ENCODE measurements at regions not wholly inside any gene's neighbourhood (a gene's known extent, or its start where the extent isn't known, plus 50 kb on each side); places are given as distances from the start of the nearest gene placed in this dataset.
"Not testable (repeated sequence)": the region's sequence is repeated elsewhere in the genome, so short reads cannot be mapped to it uniquely, and the experiment has no call there.

DNA sequence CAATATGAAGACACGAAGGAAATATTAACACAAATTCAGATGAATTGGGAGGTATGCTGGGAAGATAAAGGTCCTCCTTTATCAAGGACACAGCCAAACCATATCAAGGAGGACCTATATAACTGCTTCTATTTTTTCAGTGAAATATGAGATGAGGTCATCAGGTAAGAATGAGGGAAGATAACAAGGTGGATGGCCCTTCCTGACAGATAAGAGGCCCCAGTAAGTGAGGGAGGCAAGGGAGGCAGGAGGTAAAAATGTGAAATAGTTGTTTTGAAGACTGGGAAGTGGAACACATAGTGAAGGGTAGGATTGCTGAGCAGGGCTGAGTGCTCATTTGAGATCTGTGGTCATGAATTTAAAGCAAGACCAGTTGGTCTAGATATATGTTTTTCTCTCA is 60.0 kb upstream of the FOXE1 start:
- DNase-seq (ENCODE audit: extremely low read depth, low read depth), result no peak
- TF ChIP-seq, protein P1, sequence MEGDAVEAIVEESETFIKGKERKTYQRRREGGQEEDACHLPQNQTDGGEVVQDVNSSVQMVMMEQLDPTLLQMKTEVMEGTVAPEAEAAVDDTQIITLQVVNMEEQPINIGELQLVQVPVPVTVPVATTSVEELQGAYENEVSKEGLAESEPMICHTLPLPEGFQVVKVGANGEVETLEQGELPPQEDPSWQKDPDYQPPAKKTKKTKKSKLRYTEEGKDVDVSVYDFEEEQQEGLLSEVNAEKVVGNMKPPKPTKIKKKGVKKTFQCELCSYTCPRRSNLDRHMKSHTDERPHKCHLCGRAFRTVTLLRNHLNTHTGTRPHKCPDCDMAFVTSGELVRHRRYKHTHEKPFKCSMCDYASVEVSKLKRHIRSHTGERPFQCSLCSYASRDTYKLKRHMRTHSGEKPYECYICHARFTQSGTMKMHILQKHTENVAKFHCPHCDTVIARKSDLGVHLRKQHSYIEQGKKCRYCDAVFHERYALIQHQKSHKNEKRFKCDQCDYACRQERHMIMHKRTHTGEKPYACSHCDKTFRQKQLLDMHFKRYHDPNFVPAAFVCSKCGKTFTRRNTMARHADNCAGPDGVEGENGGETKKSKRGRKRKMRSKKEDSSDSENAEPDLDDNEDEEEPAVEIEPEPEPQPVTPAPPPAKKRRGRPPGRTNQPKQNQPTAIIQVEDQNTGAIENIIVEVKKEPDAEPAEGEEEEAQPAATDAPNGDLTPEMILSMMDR (IDR thresholded peaks at IDR 0.05; ENCODE audit: low read depth, low read length, missing control alignments), result no peak
- H3K4me3 ChIP-seq (replicated peaks; ENCODE audit: low read depth, low read length), result no peak overlapping the region

DNA sequence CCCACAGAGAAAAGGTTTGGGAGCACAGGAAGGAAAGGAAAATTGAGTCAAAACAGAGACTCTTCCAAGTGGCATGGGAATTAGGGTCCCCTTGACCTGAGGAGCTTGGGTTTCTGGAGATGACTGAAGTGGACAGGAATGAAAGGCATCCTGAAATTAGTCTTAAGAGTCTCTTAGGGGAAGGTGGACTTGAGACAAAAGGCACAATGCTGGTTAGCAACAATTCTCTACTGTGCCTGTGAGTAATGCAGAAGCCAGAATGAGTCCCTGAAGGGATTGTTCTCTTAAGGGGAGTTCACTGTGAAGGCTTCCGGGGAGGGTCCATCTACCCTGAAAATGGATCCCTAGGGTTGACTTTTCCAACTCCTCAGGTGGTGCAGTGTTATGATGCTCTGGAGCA is 58.4 kb upstream of the FOXE1 start:
- H3K4me3 ChIP-seq (replicated peaks; ENCODE audit: low read depth, low read length), result no peak overlapping the region
- DNase-seq (ENCODE audit: extremely low read depth, low read depth), result no peak

DNA sequence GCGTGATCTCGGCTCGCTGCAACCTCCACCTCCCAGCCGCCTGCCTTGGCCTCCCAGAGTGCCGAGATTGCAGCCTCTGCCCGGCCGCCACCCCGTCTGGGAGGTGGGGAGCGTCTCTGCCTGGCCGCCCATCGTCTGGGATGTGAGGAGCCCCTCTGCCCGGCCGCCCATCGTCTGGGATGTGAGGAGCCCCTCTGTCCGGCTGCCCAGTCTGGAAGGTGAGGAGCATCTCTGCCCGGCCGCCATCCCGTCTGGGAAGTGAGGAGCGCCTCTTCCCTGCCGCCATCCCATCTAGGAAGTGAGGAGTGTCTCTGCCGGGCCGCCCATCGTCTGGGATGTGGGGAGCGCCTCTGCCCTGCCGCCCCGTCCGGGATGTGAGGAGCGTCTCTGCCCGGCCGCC is 56.9 kb upstream of the FOXE1 start:
- DNase-seq (ENCODE audit: extremely low read depth, low read depth); H3K4me3 ChIP-seq (replicated peaks; ENCODE audit: low read depth, low read length): not testable (repeated sequence)

More for the DNA sequence above, 58.4 kb upstream of the FOXE1 start:
- TF ChIP-seq, protein P1 (IDR thresholded peaks at IDR 0.05; ENCODE audit: low read depth, low read length, missing control alignments), result no peak

DNA sequence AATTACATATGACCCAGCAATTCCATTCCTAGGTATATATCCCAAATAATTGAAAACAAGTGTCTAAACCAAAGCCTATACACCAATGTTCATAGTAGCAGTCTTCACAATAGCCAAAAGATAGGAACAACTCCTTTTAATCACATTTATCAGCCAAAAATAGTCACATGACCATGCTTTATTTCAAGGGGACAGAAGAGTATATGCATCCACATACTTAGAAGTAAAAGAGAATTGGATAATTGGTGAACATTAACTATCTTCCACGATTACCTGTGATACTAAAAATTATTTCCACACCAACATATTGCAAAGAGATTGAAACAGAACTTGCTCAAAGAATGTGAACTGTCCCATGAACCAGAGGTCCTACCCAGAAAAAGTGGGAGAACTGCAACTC is 51.8 kb upstream of the FOXE1 start:
- TF ChIP-seq, protein P1 (IDR thresholded peaks at IDR 0.05; ENCODE audit: low read depth, low read length, missing control alignments), result no peak
- no peak overlapping the region for H3K4me3 ChIP-seq (replicated peaks; ENCODE audit: low read depth, low read length)
- DNase-seq (ENCODE audit: extremely low read depth, low read depth), result no peak

DNA sequence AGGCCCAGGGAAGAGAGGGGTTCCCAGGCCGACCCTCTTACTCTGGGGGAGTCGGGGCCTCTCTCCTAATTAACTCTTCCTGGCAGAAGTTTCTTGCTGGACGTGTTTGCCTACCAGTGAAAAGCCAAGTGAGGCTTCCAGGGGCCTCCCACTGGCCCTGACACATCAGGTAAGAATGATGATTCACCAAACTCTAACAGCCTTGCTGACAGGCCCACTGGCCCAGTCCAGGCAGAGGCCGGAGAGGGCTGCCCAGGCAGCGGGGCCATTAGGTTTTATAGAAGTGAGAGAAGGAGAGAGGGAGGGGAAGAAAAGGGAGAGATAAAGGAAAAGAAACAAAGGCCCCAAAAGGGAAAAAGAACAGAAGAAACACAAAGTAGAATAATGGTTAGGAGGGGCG is 50.8 kb upstream of the FOXE1 start:
- no peak overlapping the region for H3K4me3 ChIP-seq (replicated peaks; ENCODE audit: low read depth, low read length)
- DNase-seq (ENCODE audit: extremely low read depth, low read depth), result no peak
- TF ChIP-seq, protein P1 (IDR thresholded peaks at IDR 0.05; ENCODE audit: low read depth, low read length, missing control alignments), result no peak

DNA sequence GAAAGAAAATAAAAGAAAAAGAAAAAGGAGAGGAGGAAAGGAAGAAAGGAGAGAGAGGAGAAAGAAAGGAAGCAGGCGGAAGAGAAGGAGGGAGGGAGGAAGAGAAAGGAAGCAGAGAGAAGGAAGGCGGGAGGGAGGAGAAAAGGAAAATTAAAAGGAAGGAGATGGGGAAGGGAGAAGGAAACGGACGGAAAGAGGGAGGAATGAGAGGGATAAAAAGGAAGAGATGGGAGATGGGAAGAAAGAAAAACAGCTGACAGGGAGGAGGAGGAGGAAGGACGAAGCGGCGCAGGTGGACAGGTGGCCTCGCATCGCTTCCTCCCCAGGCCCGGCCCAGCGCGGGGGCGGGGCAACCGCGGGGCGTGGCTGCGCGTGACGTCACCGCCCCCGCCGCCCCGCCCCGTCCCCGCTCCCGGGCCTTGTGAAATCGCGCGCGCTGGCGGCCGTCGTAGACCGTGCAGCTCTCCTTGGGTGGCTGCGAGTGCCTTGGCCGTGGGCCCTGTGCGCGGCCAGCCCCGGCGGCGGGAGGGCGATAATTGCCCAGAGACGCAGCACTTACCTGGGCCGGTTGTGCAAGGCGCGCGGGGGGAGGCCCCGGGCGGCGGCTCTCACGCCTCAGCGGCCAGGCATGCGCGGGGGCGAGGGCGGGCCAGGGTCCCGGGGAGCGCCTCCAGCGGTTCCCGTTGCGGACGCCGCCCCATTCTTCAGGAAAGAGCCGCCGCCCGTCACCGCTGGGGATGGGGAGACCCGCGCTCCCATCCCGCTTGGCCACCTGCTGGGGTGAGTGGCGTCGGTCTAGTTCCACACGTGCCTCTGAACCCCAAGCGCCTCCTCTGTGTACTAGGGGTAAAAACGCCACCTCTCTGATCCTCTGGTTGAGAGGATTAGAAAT is 49.6 kb upstream of the FOXE1 start:
- no peak for DNase-seq (ENCODE audit: extremely low read depth, low read depth)

More for the DNA sequence above, 49.6 kb upstream of the FOXE1 start:
- peak overlapping the region; percentile 43 for H3K4me3 ChIP-seq (replicated peaks; ENCODE audit: low read depth, low read length)
- TF ChIP-seq, protein P1 (IDR thresholded peaks at IDR 0.05; ENCODE audit: low read depth, low read length, missing control alignments), result no peak

Data from HFF-Myc (cell line).